Myocyte (in vitro differentiated cells): ENCODE measurements at regions not wholly inside any gene's neighbourhood (a gene's known extent, or its start where the extent isn't known, plus 50 kb on each side); places are given as distances from the start of the nearest gene placed in this dataset.

ENCODE experiments used
- DNase-seq: peaks from one replicate; pipeline ENCODE4 v3.0.0-alpha.2; 2012; ENCODE audit warnings: low read depth

GRCh38 chr19:29292153-29292552, 79.2 kb upstream of the UQCRFS1 start:
- DNase-seq, result no peak

- no peak for DNase-seq
Observed at GRCh38 chr19:29292562-29292961, 79.6 kb upstream of the UQCRFS1 start.

GRCh38 chr19:29293292-29293691, 80.3 kb upstream of the UQCRFS1 start:
- DNase-seq, result no peak

GRCh38 chr19:29293736-29294342, 80.9 kb upstream of the UQCRFS1 start:
- DNase-seq, result no peak

- no peak for DNase-seq
Observed at GRCh38 chr19:29294343-29294811, 81.4 kb upstream of the UQCRFS1 start.

- no peak for DNase-seq
Observed at GRCh38 chr19:29295285-29295684, 82.3 kb upstream of the UQCRFS1 start.

GRCh38 chr19:29297381-29297780, 84.4 kb upstream of the UQCRFS1 start:
- DNase-seq, result no peak

GRCh38 chr19:29299416-29300380, 86.7 kb upstream of the UQCRFS1 start:
- DNase-seq, result no peak

- DNase-seq, result no peak
Observed at GRCh38 chr19:29302002-29302928, 89.3 kb upstream of the UQCRFS1 start.

GRCh38 chr19:29303069-29303718, 90.2 kb upstream of the UQCRFS1 start:
- DNase-seq, result no peak

GRCh38 chr19:29303719-29304090, 90.8 kb upstream of the UQCRFS1 start:
- no peak for DNase-seq

- DNase-seq, result no peak
Observed at GRCh38 chr19:29305268-29305667, 92.3 kb upstream of the UQCRFS1 start.

- DNase-seq, result no peak
Observed at GRCh38 chr19:29308977-29309590, 96.1 kb upstream of the UQCRFS1 start.

GRCh38 chr19:29309637-29310036, 96.7 kb upstream of the UQCRFS1 start:
- DNase-seq, result no peak

- DNase-seq, result no peak
Observed at GRCh38 chr19:29311191-29311790, 98.3 kb upstream of the UQCRFS1 start.

- DNase-seq, result no peak
Observed at GRCh38 chr19:29315556-29316190, 102.7 kb upstream of the UQCRFS1 start.

GRCh38 chr19:29318581-29318980, 105.6 kb upstream of the UQCRFS1 start:
- no peak for DNase-seq

- no peak for DNase-seq
Observed at GRCh38 chr19:29320086-29320485, 107.1 kb upstream of the UQCRFS1 start.

GRCh38 chr19:29320618-29321017, 107.7 kb upstream of the UQCRFS1 start:
- no peak for DNase-seq

GRCh38 chr19:29321116-29321515, 108.2 kb upstream of the UQCRFS1 start:
- no peak for DNase-seq
